Activated naive CD4-positive, alpha-beta T cell (primary cell): ENCODE measurements at regions not wholly inside any gene's neighbourhood (a gene's known extent, or its start where the extent isn't known, plus 50 kb on each side); places are given as distances from the start of the nearest gene placed in this dataset.

ENCODE experiments used
- DNase-seq, 4 experiments: peaks; one replicate each; lab custom pipeline; 2025; lab: John Stamatoyannopoulos, UW

DNA sequence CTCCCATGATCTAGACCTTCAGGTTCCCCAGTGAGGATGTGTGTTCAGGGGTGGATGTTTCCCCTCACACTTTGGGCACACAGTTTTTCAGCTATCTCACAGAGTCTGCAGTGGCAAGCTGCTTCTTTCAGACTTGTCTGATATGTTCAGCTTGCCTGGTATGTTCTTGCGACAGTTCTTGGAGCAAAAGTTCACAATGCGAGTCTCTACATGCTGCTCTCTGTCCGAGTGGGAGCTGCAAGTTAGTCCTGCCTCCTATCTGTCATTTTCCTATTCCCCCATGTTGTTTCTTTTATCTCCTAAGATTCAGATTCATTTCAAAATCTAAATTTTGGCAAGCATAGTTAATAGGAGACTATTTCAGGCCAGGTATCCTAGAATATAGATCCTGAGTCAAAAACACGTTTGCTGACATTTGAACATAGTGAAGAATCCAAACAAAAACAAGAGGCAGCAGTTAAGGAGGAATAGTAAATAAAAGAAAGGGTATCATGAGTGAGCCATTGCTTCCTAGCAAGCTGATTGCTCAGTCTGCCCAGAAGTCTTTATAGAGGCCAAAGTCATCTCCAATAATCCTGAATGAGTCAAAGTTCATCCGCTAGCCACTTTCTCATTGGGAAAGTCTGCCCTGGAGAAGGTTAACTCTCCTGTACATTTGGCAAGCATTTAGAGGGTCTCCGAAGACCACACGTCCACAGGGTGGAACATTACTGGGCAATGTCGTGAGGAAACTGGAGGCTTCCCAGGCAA lies 140.2 kb upstream of the MOCS1 start:
- DNase-seq, result no peak

DNA sequence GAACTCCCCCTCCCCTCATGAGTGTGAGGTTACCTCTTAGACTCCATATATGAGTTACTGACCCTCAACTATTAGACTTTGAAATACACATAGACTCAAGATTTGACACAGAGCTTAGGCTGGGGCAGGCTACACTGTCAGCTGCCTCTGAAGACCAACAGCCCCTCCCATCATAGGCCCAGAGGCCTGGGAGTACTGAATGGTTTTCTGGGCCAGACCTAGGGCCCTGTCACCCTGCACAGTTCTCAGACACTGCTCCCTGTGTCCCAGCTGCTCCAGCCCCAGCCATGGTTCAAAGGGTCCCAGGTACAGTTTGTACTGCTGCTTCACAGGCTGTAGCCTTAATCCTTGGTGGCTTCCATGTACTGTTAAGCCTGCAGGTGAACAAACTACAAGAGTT lies 132.1 kb upstream of the MOCS1 start:
- DNase-seq, result no peak

DNA sequence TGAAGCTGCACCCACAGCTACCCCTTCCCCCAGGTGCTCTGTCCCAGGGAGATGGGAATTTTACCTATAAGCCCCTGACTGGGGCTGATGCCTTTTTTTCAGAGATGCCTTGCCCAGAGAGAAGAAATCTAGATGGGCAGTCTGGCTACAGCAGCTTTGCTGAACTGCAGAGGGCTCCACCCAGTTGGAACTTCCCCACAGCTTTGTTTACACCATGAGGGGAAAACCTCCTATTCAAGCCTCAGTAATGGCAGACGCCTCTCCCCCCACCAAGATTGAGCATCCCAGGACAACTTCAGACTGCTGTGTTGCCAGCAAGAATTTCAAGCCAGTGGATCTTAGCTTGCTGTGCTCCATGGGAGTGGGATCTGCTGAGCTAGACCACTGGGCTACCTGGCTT lies 122.6 kb upstream of the MOCS1 start:
- no peak for DNase-seq

GRCh38 chr6:40054602-40055001 lies 120.3 kb upstream of the MOCS1 start:
- no peak for DNase-seq

DNA sequence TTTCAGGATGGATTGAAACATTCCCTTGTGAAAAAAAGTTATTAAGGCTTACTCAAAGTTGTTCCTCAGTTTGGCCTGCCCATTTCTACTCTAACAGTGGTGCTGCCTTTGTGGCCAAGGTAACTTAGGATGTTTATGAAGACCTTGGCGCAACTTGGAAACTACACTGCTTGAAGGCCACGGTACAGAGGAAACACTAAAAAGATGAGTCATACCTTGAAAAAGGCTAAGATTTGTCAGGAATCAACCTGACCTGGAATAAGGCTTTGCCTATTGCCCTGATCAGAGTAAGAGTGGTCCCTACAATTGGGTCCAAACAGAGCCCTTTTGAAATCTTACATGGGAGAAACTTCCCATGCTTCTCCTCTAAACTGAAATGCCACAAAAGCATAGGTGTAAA lies 119.9 kb upstream of the MOCS1 start:
- DNase-seq, result no peak

DNA sequence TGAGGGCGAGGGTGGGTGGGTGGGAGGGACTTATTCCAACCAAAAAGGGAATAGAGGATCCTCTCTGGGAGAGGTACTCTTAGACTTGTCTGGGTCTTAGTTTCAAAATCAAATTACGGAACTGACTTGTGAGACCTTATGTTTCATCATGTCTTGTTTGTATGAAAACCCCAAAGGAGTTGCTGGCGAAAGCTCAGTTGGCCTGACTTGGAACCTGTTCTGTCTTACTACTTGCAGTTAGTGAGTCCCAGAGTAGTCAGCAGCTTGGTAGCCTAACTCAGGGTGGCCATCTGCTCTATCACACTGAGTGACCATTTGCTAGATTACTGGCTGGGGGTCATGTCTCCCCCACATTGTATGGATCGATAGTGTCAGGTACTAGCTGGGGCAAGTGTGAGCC lies 114.9 kb upstream of the MOCS1 start:
- no peak for DNase-seq

- DNase-seq, result no peak
Observed at GRCh38 chr6:40044196-40044595, 109.9 kb upstream of the MOCS1 start.

- DNase-seq, result no peak
Observed at GRCh38 chr6:40042232-40042631, 108.0 kb upstream of the MOCS1 start.

DNA sequence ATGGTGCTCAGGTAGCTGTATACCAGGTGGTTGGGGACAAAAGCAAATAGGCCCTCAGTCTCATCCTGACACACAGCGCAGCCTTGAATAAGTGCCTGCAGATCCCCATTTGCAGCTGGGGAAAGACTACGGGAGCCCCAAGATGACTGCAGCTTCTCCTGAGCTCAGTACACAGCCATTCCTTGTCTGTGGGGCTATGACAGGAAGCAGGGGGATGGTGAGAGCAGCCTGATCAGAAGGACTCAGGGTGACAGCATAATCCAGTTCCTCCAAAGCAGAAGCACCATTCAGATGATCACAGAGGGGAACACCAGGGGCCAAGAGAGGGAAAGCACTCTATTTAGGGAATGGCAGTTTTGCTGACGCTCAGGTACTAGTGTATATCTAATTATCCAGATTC lies 104.8 kb upstream of the MOCS1 start:
- DNase-seq, result no peak

- no peak for DNase-seq
Observed at GRCh38 chr6:40038626-40039025, 104.4 kb upstream of the MOCS1 start.

GRCh38 chr6:40037271-40037670 lies 103.0 kb upstream of the MOCS1 start:
- DNase-seq, result no peak

DNA sequence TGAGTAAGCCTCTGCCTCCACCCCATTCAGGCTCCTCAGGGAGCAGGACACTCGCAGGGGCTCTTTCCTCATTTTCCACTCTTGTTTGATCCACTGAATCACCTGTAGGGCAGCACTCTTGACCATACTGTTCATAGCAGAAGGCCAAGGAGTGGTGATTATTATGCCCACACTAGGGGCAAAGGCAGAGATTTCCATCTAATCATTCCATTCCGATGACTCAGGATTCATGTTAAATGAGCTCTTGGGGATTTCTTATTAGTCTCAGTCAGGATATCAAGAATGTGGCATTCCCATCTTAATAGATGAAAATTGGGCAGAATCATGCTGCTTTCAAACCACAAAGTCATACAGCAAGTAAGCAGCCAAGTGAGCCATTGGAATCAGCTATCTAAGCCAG lies 101.9 kb upstream of the MOCS1 start:
- DNase-seq, result no peak

- DNase-seq, result no peak
Observed at GRCh38 chr6:40028449-40028848, 94.2 kb upstream of the MOCS1 start.

GRCh38 chr6:40022867-40023266 lies 88.6 kb upstream of the MOCS1 start:
- DNase-seq, result no peak

- no peak for DNase-seq
Observed at GRCh38 chr6:40020166-40020565, 85.9 kb upstream of the MOCS1 start.

- no peak for DNase-seq
Observed at GRCh38 chr6:40015530-40015929, 81.3 kb upstream of the MOCS1 start.

DNA sequence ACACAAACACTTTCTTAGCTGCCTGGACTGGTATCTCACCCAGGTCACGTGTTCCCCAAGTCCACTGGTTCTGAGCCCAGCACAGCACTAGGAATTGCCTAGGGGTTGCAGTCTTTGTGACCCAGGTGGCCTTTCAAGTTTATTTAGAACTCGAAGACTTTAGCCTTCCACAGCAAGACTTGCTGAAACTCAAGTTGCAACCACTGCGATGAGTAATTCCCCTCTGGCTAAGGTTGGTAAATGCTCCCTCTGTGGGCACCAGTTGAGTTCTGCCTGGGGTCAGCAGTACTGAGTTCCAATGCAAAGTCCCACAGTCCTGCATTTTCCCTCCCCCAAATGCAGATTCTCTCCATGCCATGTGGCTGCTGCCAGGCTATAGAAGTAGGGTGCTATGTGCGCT lies 77.6 kb upstream of the MOCS1 start:
- DNase-seq, result no peak

DNA sequence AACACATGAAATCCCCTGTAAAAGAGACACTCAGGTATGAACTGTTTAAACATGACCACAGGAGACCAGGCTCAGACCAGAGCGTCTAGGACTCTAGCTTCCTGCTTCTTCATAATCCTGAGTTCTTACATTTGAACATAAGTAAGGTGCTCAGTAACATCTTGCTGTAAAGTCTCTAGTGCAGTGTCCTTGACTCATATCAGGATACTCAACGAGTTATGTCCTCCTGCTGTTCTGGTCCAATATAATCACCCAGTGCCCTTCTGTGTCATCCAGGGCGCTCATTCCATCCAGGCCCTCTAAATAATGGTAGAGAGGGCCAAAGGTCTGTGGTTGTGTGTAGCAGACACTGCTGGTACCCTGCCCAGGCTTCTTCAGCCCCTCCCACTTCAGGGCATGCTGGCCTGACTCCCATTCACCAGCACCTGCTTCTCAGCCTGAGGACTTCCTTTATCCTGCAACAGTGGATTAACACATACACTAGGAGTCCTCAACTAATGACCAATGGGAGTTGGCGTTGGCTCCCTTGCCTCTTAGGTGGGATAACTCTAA lies 66.8 kb upstream of the MOCS1 start:
- no peak for DNase-seq

DNA sequence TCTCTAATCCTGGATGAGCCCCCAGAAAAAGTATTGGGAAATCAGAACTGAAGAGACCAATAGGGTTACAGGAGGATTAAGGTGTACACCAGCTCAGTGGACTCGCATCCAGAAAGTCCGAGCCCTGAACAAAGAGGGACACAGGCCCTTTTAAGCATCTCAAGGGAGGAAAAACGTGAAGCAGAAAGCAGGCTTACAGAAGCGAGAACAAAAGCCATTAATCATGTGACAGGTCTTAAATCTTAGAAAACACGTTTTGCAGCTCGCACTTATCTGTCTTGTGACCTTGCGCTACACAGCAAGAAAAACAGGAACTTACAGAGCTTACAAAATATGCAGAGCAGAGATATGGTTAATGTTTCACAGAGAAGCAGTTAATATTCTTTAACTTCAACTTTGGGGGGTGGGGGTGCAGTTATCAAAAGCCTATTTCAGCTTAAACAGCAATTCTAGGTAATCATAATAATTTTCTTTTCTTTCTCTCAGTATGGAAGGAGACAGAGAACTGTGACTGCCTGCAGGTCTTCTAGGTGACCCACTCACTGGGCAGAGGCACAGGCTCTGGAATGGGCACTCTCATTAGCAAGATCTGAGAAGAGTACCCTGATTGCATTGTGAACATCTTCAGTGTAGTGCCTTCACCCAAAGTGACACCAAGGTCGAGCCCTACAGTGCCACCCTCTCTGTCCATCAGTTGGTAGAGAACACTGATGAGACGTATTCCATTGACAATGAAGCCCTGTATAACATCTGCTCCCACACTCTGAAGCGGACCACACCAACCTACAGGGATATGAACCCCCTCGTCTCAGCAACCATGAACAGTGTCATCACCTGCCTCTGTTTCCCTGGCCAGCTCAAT lies 65.0 kb upstream of the MOCS1 start:
- no peak for DNase-seq

DNA sequence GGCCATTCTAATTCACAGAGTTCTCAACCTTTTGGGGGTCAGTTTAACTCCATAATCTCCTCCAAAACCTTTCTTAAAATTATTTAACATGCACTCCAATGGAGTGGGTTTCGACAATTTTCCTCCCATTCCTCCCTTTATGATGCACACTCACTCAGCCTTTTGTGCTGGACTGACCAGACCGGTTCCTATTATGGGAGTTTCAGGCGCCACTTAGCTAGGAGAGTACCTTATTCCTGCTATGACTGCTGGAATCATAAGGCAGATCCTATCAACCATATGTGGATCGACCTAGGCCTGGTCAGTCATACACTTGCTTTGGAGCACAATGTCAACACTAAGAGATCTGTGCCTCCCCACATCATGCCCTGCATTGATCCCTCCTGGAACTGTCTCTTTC lies 63.9 kb upstream of the MOCS1 start:
- no peak for DNase-seq

- no peak for DNase-seq
Observed at GRCh38 chr6:39997101-39997635, 62.9 kb upstream of the MOCS1 start.

DNA sequence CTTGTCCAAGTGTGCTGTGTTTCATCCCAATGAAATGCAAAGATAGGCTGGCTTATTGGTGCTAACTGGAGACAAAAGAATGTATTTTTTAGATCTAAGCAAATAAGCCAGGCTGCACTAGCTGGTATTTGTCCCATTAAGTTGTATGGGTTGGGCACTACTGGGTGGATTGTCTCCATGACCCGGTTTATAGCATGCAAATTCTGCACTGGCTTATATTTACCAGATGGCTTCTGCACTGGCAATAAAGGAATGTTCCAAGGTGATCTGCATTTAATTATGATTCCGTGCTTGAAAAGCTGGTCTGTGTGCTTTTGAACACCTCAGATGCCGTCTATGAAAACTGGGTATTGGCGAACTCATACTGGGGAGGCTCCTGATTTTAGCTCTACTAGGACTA lies 61.4 kb upstream of the MOCS1 start:
- no peak for DNase-seq
